Psoas muscle (tissue), 7 donors: ENCODE measurements at regions not wholly inside any gene's neighbourhood (a gene's known extent, or its start where the extent isn't known, plus 50 kb on each side); places are given as distances from the start of the nearest gene placed in this dataset.

Experiments
- ATAC-seq, 4 donors: fragments of 200-7000 bp; cut with Tn5 transposase; one replicate each; pipeline ENCODE4 v1.9.1; 2020; ENCODE audit warnings: moderate library complexity in 3 of 4, mild to moderate bottlenecking in 2 of 4
- DNase-seq, 2 donors: peaks; one replicate each; pipeline ENCODE4 v3.0.0-alpha.2; 2020
- H3K27ac ChIP-seq: fragments of 200-600 bp; one replicate; pipeline ENCODE4 v1.8.0; 2022
- H3K27me3 ChIP-seq, 3 donors: fragments of 200-600 bp in 1 of 3; one replicate each; pipeline versions ENCODE4 v1.6.1 to v1.8.0; 2013 to 2022; ENCODE audit warnings: low read length in 2 of 3, mild to moderate bottlenecking in 2 of 3, moderate library complexity in 1 of 3; ENCODE audit not compliant: insufficient read depth in 3 of 3
- H3K36me3 ChIP-seq, 2 donors: fragments of 200-600 bp in 1 of 2; one replicate each; pipeline versions ENCODE4 v1.6.1 to v1.8.0; 2013 to 2022; ENCODE audit warnings: low read depth in 1 of 2, mild to moderate bottlenecking in 1 of 2, moderate library complexity in 1 of 2; ENCODE audit not compliant: insufficient read depth in 1 of 2
- H3K4me1 ChIP-seq: fragments of 200-600 bp; one replicate; pipeline ENCODE4 v1.8.0; 2022
- H3K4me3 ChIP-seq: fragments of 200-600 bp; one replicate; pipeline ENCODE4 v1.8.0; 2022; ENCODE audit warnings: mild to moderate bottlenecking
- H3K9me3 ChIP-seq: fragments of 200-600 bp; one replicate; pipeline ENCODE4 v1.8.0; 2022
- WGBS, 3 donors: extraction: QIAGEN DNeasy Blood & Tissue Kit; methylation state at CpG; one replicate each; pipeline versions ENCODE4 v1.1.6 to v1.1.7; 2013; 5-methylcytosine and 5-hydroxymethylcytosine counted together
- intact Hi-C, 2 donors: fragments of 100-400 bp; cut with DNase I; formaldehyde crosslinking; loops; one replicate each; pipeline versions ENCODE4 v1.11.0 to v1.14.2; 2022
- TF ChIP-seq, protein P1 (sequence below): fragments of 200-600 bp; IDR thresholded peaks from one replicate; pipeline ENCODE4 v1.8.0; 2022; ENCODE audit warnings: antibody characterized with exemption
- donor health status: healthy with polysubstance abuse.
- donor health status: DM: no; HTN: no; CAD: no; lungs with moderate emphysema.
- donor health status: Bipolar disorder and iron deficiency.
- donor health status: healthy.
- donor health status: DM: yes; HTN: yes; CAD: no.
- donor health status: DM: no; HTN: no; CAD: no.
- donor health status: DM: yes; HTN: yes; CAD: no.

DNA sequence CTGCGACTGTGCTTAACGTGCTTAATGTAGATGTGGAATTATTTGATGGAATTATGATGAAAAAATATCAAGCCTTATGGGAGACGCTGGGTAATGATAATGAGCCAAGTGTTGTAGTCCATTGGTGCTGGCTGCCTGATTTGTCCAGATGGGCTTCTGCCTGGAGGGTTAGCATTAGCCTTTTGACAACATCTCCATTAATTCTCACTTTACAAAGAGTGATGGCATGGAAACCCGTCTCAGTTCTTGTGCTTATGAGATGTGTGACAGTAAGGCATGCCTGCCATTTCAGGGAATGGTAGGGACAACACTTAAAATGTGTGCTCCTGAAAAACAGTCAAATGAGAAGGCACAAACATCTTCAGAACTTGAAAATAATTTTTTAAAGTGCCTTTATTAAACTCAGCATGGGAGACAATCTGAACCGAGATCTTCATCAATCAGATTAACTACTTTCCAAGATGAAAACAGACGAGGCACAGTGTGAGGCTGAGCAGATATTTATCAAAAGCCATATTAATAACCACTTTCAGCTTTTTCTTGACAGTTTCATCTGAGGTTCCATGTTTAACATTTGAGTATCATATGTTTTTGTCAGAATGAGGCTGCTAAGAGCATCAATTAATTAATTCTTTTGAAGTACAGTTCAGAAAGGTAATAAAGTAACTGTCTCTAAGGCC is 473.1 kb downstream of the NXPH1 start:
- Histone ChIP-seq H3K27ac (no peak overlapping the region), H3K36me3 (no peaks in the 10 kb centered on the region), H3K9me3 (no peaks in the 10 kb centered on the region), H3K4me3 (no peak overlapping the region), H3K4me1 (no peaks in the 10 kb centered on the region), H3K27me3 (no peaks in the 10 kb centered on the region)
- no peak for ATAC-seq
- DNase-seq = no peak
- intact Hi-C loops = no loop called here
- WGBS, 3 donors = 77 to 81% (median 79%) methylated on average over 6 of the region's 6 CpGs
- TF ChIP-seq, protein P1, sequence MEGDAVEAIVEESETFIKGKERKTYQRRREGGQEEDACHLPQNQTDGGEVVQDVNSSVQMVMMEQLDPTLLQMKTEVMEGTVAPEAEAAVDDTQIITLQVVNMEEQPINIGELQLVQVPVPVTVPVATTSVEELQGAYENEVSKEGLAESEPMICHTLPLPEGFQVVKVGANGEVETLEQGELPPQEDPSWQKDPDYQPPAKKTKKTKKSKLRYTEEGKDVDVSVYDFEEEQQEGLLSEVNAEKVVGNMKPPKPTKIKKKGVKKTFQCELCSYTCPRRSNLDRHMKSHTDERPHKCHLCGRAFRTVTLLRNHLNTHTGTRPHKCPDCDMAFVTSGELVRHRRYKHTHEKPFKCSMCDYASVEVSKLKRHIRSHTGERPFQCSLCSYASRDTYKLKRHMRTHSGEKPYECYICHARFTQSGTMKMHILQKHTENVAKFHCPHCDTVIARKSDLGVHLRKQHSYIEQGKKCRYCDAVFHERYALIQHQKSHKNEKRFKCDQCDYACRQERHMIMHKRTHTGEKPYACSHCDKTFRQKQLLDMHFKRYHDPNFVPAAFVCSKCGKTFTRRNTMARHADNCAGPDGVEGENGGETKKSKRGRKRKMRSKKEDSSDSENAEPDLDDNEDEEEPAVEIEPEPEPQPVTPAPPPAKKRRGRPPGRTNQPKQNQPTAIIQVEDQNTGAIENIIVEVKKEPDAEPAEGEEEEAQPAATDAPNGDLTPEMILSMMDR = no peak

DNA sequence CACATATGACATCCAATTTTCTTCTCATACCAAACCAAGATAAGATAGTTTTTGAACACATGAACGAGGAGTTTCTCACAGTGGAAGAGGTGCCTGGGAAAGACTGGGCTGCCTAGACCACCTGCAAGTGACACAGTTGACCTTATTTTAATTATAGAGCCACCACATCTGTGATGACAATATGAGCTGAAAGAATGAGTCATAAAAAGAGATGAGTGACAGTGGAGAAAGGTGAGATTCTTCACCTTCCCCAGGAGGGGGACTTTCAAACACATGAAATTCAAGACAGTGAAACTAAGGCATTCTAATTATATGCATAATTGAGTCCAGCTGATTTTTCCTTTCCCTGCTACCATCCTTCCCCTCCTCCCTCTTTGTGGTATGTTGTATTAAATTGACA is 475.5 kb downstream of the NXPH1 start:
- WGBS, 3 donors = 37 to 57% (median 51%) methylated on average over 1 of the region's 1 CpG
- DNase-seq = no peak
- Histone ChIP-seq H3K4me3 (no peak overlapping the region), H3K27ac (no peak overlapping the region), H3K27me3 (no peaks in the 10 kb centered on the region), H3K36me3 (no peaks in the 10 kb centered on the region), H3K9me3 (no peaks in the 10 kb centered on the region), H3K4me1 (no peaks in the 10 kb centered on the region)
- ATAC-seq = no peak
- TF ChIP-seq, protein P1 = no peak
- intact Hi-C loops = no loop called here

DNA sequence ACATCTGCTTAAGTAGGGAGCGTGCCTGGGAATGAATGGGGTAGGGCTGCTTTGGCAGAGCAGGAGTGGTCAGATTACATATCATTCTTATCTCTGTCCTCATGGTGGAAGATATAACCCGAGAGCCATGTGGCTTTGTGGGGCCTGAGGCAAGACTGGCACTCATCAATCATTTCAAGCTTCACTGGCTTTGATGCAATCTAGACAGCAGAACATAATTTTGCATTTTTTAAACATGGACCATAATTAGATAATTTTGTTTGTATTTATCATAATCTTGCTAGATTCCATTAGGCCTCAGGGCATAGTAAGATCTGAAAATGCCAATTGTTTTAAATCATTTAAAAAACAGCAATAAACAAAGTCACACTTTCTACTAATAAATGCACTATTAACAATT is 480.3 kb downstream of the NXPH1 start:
- WGBS, 3 donors = 60 to 63% (median 62%) methylated on average over 2 of the region's 2 CpGs
- ATAC-seq (no peak), DNase-seq (no peak)
- no peak overlapping the region for H3K27ac ChIP-seq
- H3K27me3 ChIP-seq = no peaks in the 10 kb centered on the region
- H3K9me3 ChIP-seq = no peaks in the 10 kb centered on the region
- H3K36me3 ChIP-seq = no peaks in the 10 kb centered on the region
- intact Hi-C loops = loop anchor here in 1 of 2 donors (5.0 kb wide), 1 partner anchor 604 kb away; no protein-coding TSS in a partner anchor
- H3K4me3 ChIP-seq = no peak overlapping the region
- TF ChIP-seq, protein P1 = no peak
- H3K4me1 ChIP-seq = no peaks in the 10 kb centered on the region

DNA sequence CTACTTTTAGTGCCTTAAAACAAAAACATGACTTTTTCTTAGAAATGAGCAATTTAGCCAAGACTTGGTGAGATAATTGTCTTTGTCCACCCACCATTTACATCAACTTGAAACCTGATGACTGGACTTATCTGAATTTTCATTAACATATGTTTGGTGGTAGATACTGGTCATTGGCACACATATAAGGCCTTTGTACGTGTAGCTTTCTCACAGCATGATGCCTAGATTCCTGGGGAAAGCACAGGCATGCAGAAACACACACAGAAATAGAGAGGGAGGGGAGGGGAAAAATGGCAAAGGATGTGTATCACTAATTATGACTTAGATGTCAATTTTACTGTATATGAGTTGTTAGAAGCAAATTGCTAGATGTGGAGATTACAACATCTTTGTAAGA is 488.4 kb downstream of the NXPH1 start:
- Histone ChIP-seq H3K4me1 (no peaks in the 10 kb centered on the region), H3K4me3 (no peak overlapping the region), H3K27ac (no peak overlapping the region), H3K9me3 (no peaks in the 10 kb centered on the region), H3K27me3 (no peaks in the 10 kb centered on the region), H3K36me3 (no peaks in the 10 kb centered on the region)
- TF ChIP-seq, protein P1 = no peak
- DNase-seq (no peak), ATAC-seq (no peak)
- WGBS, 3 donors = 23 to 29% (median 25%) methylated on average over 1 of the region's 1 CpG
- intact Hi-C loops = no loop called here

DNA sequence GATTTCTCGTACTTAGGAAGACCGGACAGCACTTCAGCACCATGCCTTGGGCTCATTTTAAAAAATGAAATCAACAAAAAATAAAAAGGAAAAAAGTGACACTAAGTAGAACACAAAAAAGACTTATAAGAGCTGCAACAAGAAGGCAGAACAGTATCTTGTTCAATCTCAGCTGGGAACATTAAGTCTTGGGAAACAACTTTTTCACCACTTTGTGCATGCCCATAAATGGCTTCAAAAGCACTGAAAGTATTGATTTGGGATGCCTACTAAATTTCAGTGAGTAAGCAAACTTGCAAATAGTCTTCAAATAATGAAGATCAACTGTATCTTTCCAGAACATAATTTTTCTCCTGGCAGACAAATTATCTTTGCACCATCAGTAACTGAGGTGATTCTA is 489.3 kb downstream of the NXPH1 start:
- TF ChIP-seq, protein P1 = no peak
- Histone ChIP-seq H3K36me3 (no peaks in the 10 kb centered on the region), H3K27me3 (no peaks in the 10 kb centered on the region), H3K27ac (no peak overlapping the region), H3K4me3 (no peak overlapping the region), H3K4me1 (no peaks in the 10 kb centered on the region), H3K9me3 (no peaks in the 10 kb centered on the region)
- DNase-seq (no peak), ATAC-seq (no peak)
- intact Hi-C loops = no loop called here
- WGBS, 3 donors = 93 to 95% (median 94%) methylated on average over 2 of the region's 2 CpGs
